ENCODE measurements at regions not wholly inside any gene's neighbourhood (a gene's known extent, or its start where the extent isn't known, plus 50 kb on each side); places are given as distances from the start of the nearest gene placed in this dataset.

DNA sequence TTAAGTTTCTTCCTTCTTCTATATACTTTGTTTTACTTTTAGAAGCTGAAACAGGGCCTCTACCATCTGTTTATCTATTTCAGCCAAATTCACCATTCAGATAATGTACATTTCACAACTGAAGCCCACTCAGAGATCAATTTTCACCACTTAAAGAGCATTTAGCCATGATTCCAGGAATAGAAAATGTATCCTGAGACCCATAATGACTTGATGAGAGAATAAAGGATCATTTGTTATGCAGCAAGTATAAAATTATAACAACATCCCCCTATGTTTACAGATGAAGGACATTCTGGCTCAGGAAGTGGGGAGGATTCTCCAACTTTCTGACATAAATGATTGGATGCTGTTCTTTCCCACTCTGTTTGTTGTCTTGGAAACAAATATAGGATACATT lies 962.1 kb upstream of the EEF2KMT start:
- TF ChIP-seq, protein P1, sequence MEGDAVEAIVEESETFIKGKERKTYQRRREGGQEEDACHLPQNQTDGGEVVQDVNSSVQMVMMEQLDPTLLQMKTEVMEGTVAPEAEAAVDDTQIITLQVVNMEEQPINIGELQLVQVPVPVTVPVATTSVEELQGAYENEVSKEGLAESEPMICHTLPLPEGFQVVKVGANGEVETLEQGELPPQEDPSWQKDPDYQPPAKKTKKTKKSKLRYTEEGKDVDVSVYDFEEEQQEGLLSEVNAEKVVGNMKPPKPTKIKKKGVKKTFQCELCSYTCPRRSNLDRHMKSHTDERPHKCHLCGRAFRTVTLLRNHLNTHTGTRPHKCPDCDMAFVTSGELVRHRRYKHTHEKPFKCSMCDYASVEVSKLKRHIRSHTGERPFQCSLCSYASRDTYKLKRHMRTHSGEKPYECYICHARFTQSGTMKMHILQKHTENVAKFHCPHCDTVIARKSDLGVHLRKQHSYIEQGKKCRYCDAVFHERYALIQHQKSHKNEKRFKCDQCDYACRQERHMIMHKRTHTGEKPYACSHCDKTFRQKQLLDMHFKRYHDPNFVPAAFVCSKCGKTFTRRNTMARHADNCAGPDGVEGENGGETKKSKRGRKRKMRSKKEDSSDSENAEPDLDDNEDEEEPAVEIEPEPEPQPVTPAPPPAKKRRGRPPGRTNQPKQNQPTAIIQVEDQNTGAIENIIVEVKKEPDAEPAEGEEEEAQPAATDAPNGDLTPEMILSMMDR (IDR thresholded peaks at IDR 0.05; ENCODE audit: extremely low read depth in 1 of 2, insufficient read depth in 1 of 2, low read depth in 1 of 2, low read length in 2 of 2), result no peak
- TF ChIP-seq, protein P2, sequence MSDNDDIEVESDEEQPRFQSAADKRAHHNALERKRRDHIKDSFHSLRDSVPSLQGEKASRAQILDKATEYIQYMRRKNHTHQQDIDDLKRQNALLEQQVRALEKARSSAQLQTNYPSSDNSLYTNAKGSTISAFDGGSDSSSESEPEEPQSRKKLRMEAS (IDR thresholded peaks at IDR 0.05; ENCODE audit: insufficient read depth, insufficient read length), result no peak
- TF ChIP-seq MYC (IDR thresholded peaks at IDR 0.05; ENCODE audit: low read depth, low read length), result no peak
- TF ChIP-seq POLR2AphosphoS5 (IDR thresholded peaks at IDR 0.05; ENCODE audit: insufficient read depth, low read depth, low read length), result no peak
- no peak for TF ChIP-seq POLR2A (IDR thresholded peaks at IDR 0.05; ENCODE audit: low read depth, low read length)
- TF ChIP-seq JUN (IDR thresholded peaks at IDR 0.05; ENCODE audit: borderline replicate concordance, insufficient read depth, insufficient read length, low read depth), result no peak
- TF ChIP-seq FOS (IDR thresholded peaks at IDR 0.05; ENCODE audit: borderline replicate concordance, insufficient read depth, low read length), result no peak
- no peak for TF ChIP-seq EZH2 (IDR thresholded peaks at IDR 0.05; ENCODE audit: borderline replicate concordance, low read depth, low read length, severe bottlenecking)
- dilution Hi-C loops (cut with MboI; ENCODE audit: extremely low pct_ligation_motif_present, low sequenced_read_pairs) (no loop called here), intact Hi-C loops (cut with micrococcal nuclease) (no loop called here)
- Histone ChIP-seq H3K27me3 (ENCODE audit: control insufficient read depth in 2 of 2, insufficient read depth in 2 of 2, low read length in 2 of 2) (no peaks in the 10 kb centered on the region), H2AFZ (ENCODE audit: low read depth, low read length) (no peak overlapping the region), H3K9me1 (replicated peaks; ENCODE audit: control insufficient read depth, extremely low read depth, insufficient read depth, low read length) (no peaks in the 10 kb centered on the region), H3K4me3 (replicated peaks in 1 of 3; ENCODE audit: insufficient read depth in 1 of 3, low read depth in 1 of 3, low read length in 3 of 3) (no peak overlapping the region), H3K79me2 (ENCODE audit: control insufficient read depth, insufficient read depth, low read length) (no peaks in the 10 kb centered on the region), H3K9ac (replicated peaks; ENCODE audit: extremely low read depth, insufficient read depth, low read length) (no peak overlapping the region), H3K27ac (ENCODE audit: insufficient read depth, low read depth, low read length) (no peak overlapping the region), H3K9me3 (replicated peaks; ENCODE audit: control insufficient read depth, insufficient read depth, low read length) (peaks cover 2% of the 10 kb centered on the region), H3K4me2 (ENCODE audit: insufficient read depth, low read length) (no peak overlapping the region), H3K36me3 (ENCODE audit: control insufficient read depth in 2 of 2, extremely low read depth in 1 of 2, insufficient read depth in 2 of 2, low read length in 2 of 2) (no peaks in the 10 kb centered on the region), H4K20me1 (replicated peaks; ENCODE audit: control insufficient read depth, extremely low read depth, insufficient read depth, low read length) (no peaks in the 10 kb centered on the region), H3K4me1 (ENCODE audit: control insufficient read depth, extremely low read depth, insufficient read depth, low read length) (no peaks in the 10 kb centered on the region)
- DNase-seq (ENCODE audit: low read depth, low spot score) (no peak), FAIRE-seq (no peak)
- CTCF ChIA-PET, result no interaction called here
- no TSS peak for BruUV-seq (replicated peaks)
- POLR2A ChIA-PET, result no interaction called here
